Muscle of leg (tissue), 3 donors: ENCODE measurements at regions not wholly inside any gene's neighbourhood (a gene's known extent, or its start where the extent isn't known, plus 50 kb on each side); places are given as distances from the start of the nearest gene placed in this dataset.
"Not testable (repeated sequence)": the region's sequence is repeated elsewhere in the genome, so short reads cannot be mapped to it uniquely, and the experiment has no call there.

Source experiments
- DNase-seq: peaks from one replicate; pipeline ENCODE4 v3.0.0; 2013
- H3K27ac ChIP-seq: one replicate; pipeline ENCODE4 v1.5.1; 2013; ENCODE audit warnings: mild to moderate bottlenecking, low read length, control low read depth
- H3K27me3 ChIP-seq: one replicate; pipeline ENCODE4 v1.6.1; 2013; ENCODE audit warnings: low read length; ENCODE audit not compliant: control insufficient read depth, insufficient read depth
- H3K36me3 ChIP-seq: one replicate; pipeline ENCODE4 v1.6.1; 2013; ENCODE audit warnings: low read length; ENCODE audit not compliant: control insufficient read depth, insufficient read depth
- H3K4me1 ChIP-seq: one replicate; pipeline ENCODE4 v1.6.1; 2013; ENCODE audit warnings: low read length; ENCODE audit not compliant: control insufficient read depth, insufficient read depth
- H3K4me3 ChIP-seq: one replicate; pipeline ENCODE4 v1.5.1; 2013; ENCODE audit warnings: low read length, control low read depth
- H3K9me3 ChIP-seq: replicated peaks from 2 replicates; pipeline ENCODE4 v1.6.1; 2013; ENCODE audit warnings: low read depth, low read length; ENCODE audit not compliant: control insufficient read depth
- WGBS: methylation state at CpG from one replicate; pipeline ENCODE4 v1.1.5; 2013; ENCODE audit warnings: missing lambda C conversion rate; ENCODE audit not compliant: insufficient coverage; 5-methylcytosine and 5-hydroxymethylcytosine counted together

DNA sequence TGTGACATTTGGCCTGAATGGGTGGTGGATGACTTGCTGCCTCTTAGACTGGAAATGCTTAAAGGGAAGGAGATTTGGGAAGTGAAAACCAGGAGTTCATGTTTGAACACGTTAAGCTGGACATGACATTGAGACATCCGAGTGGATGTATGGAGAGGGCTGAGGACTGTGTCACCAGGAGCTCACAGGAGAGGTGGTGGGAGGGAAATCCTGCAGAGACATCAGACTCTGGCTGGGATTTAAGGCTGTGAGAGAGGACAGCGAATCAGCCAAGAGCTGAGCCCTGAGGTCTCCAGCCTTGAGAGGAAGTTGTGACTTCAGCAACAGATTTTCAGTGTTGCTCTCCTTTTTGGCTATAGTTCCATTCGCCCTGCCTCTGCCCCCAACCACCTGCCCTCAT, 432.5 kb upstream of the SPATA31A3 start:
- not testable (repeated sequence) for H3K4me3 ChIP-seq, H3K27ac ChIP-seq, DNase-seq, H3K36me3 ChIP-seq, H3K4me1 ChIP-seq, H3K27me3 ChIP-seq, H3K9me3 ChIP-seq
- WGBS: no CpG with 5 or more reads among the region's 4 CpGs

DNA sequence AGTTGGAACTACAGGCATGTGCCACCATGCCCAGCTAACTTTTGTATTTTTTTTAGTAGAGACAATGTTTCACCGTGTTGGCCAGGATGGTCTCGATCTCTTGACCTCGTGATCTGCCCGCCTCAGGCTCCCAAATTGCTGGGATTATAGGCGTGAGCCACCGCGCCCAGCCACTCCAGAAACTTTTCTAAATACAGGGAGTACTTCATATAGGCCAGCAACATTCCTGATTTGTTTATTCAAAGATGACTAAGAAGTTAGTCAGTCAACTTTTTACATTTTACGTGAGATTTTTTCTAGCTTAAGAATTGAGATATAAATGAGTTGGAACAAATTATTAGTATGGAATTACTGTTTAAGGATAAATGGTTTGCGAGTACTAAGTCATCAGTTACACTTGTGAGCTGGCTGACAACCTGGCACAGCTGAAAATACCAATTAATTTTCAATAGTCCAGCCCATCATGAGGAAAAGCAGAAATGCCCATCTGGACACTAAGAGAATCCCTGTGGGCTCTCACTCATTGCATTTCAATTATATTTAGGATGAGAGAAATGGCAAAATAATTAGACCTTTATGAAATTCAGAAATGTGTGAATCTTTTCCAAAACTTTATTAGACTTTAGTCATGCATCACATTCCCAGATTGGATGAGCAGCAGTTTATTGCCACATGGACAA, 430.8 kb upstream of the SPATA31A3 start:
- DNase-seq, H3K4me3 ChIP-seq, H3K4me1 ChIP-seq, H3K9me3 ChIP-seq, H3K27ac ChIP-seq, H3K27me3 ChIP-seq, H3K36me3 ChIP-seq: not testable (repeated sequence)
- no CpG with 5 or more reads among the region's 9 CpGs for WGBS

DNA sequence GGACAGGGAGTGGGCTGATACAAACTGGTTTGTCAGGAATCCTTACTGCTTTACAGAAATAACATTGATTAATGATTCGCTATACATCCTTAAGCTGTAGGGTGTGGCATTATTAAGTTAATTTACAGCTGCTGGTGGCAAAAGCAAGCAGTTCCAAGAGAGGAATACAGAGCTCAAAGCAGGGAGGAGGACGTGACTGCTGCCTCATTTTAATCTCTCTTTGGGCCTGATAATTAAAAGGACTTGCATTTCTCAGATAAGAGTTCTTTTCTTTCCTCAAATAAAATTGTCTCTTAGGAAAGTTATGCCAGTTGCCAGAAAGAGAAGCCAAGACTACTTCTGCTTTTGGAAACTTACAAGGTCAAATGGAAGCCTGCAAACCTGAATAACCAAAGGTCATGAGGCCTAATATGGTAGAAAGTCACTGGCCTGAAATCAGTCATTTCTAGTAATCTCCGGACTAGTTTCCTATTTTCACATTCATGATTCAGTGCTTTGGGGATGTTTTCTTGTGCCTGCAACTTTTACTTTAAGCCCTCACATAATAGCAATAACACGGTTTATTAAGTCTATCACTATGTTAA, 426.2 kb upstream of the SPATA31A3 start:
- not testable (repeated sequence) for H3K36me3 ChIP-seq, H3K4me3 ChIP-seq, H3K27ac ChIP-seq, H3K9me3 ChIP-seq, H3K27me3 ChIP-seq, H3K4me1 ChIP-seq, DNase-seq
- WGBS: no CpG with 5 or more reads among the region's 4 CpGs

DNA sequence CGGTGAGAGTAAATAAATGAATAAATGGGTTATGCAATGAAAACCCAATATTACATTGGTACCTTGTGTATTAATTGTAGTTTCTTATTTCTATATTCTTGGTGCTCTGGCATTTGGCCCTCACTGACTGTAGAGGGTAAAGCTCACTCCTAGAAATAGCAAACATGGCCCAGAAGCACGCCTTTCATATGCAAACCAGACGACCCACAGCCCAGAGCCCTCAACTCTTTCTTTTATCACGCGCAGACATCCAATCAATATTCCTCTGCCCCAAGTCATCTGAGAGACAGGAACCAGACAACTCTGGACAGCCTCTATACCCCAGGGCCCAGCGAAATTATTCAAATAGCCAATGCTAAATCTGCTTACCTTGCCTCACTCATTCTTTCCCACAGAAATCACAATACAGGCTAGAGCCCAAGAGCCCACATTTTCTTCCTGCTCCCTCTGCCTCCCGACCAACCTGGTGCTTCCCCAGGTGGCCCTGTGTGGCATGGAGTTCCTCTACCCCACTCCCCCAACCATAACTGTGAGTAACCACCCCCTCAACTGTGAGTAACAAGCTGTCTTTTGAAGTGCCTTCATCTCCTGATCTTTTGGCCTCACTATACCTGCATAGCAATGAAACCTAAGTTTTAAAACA, 425.1 kb upstream of the SPATA31A3 start:
- H3K36me3 ChIP-seq, H3K4me3 ChIP-seq, DNase-seq, H3K27me3 ChIP-seq, H3K9me3 ChIP-seq, H3K4me1 ChIP-seq, H3K27ac ChIP-seq: not testable (repeated sequence)
- no CpG with 5 or more reads among the region's 7 CpGs for WGBS

DNA sequence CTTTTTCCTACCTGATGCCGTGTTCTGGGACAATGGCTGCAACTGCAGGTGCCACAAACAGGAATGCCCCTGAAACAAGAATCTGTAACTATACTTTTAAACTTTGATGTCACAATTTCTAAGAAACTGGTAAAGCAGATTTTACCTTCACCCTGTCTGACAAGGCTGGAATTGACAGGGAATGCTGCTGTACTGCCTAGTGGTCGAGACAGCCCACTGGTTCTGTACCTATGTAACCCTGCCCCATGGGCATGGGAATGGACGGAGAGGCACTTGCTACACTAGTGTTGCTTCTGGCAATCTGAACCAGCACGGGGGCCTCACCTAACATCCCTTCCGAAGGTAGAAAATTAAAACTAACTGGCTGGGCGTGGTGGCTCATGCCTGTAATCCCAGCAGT, 424.3 kb upstream of the SPATA31A3 start:
- H3K4me3 ChIP-seq, H3K27ac ChIP-seq, H3K36me3 ChIP-seq, H3K9me3 ChIP-seq, H3K4me1 ChIP-seq, DNase-seq, H3K27me3 ChIP-seq: not testable (repeated sequence)
- no CpG with 5 or more reads among the region's 6 CpGs for WGBS

DNA sequence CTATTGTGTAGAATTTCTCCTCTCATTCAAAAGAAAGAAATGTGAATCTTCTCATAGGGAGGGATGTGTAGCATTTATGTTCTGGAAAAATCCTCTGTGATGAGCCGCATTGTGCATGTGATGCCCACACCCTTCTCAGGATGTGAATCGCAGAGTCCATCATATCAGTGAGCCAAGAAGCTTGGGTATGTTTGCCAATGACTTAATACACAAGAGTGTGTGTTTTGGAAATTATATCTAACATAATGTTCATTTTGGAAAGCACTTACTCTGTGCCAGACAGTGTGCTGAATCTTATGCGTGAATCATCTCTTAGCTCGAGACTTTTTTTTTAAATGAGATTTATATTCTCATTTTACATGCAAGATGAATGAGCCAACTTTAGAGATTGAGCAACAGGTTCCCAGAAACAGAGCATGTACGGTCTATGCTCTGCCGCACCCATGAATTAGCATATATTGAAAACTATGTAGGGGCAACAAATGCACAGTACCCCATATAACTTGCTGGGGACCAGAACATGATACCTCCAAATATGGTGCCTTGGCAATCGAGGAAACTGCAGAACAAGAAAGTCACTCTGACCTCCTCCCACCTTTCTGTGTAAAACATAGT, 418.4 kb upstream of the SPATA31A3 start:
- H3K9me3 ChIP-seq, DNase-seq, H3K27ac ChIP-seq, H3K4me3 ChIP-seq, H3K27me3 ChIP-seq, H3K36me3 ChIP-seq, H3K4me1 ChIP-seq: not testable (repeated sequence)
- WGBS: no CpG with 5 or more reads among the region's 7 CpGs

DNA sequence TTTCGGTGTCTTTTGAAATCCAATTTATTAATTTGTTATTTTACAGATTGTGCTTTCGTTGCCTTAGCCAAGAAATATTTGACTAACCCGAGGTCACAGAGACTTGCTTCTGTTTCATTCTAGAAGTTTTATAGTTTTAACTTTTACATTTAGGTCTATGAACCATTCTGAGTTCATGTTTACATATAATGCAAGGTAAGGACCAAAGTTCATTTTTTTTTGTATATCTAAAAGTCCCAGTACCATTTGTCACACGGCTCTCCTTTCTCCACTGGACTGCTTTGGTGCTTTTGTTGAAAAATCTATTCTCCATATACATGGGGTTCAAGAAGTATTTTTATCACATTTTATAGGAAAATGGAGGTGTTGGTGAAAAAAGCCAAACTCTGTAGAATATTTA, 411.4 kb upstream of the SPATA31A3 start:
- no CpG with 5 or more reads among the region's 4 CpGs for WGBS
- not testable (repeated sequence) for H3K27me3 ChIP-seq, H3K4me1 ChIP-seq, H3K9me3 ChIP-seq, H3K27ac ChIP-seq, DNase-seq, H3K36me3 ChIP-seq, H3K4me3 ChIP-seq

DNA sequence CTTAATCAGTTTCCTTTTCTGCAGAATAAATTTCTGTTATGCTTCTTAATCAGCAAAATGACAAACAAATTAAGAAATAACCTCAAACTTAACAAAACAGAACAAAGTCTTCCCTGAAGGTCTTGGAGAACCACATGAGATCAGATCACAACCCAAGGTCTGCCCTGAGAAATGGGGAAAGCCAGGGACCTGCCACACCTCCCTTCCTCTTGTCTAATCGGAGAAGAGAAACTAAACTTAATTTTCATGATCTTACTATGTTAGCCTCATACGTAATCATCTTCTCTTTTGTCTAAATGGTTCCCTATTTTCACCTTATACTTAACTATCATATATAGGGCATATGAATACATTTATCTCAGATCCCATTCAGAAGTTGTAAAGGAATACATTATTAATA, 405.4 kb upstream of the SPATA31A3 start:
- not testable (repeated sequence) for H3K36me3 ChIP-seq, H3K4me1 ChIP-seq, H3K27ac ChIP-seq, DNase-seq, H3K9me3 ChIP-seq, H3K4me3 ChIP-seq, H3K27me3 ChIP-seq
- WGBS: no CpG with 5 or more reads among the region's 2 CpGs

DNA sequence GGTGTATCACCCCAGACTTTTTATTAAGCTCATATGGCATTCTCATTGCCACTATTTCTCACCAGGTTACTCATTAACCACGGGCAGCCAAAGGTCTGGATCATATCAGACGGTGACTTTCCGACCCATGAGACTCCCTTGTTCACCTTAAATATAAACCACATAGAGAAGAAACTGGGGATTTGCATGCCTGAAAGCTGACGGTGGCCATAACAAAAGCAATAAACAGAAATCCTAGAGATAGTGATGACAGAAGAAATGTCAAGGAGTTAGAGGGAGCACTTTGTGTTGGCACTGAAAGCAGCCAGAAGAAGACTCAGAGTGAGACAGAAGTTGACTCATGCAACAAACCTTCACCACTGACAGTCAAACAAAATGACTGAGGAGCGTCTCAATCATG, 402.4 kb upstream of the SPATA31A3 start:
- H3K27ac ChIP-seq, H3K4me1 ChIP-seq, H3K4me3 ChIP-seq, H3K36me3 ChIP-seq, DNase-seq, H3K9me3 ChIP-seq, H3K27me3 ChIP-seq: not testable (repeated sequence)
- WGBS: no CpG with 5 or more reads among the region's 5 CpGs

DNA sequence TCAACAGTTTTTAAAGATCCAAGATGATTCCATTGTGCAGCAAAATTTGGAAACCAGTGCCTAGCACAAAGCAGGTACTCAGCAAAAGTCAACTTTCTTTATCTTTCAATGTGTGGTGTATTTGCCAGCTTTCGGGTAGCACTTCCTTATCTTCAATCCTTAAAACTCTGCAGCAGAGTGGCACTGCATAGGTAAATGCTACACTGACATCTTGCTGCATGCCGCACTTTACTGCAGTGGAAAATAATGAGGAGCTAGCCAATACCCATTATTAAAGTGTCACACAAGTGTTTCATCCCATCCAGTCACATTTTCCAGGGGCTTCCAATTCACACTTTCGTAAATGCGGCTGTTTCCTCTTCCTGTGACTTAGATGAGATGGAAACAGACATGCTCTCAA, 401.7 kb upstream of the SPATA31A3 start:
- H3K9me3 ChIP-seq, H3K36me3 ChIP-seq, H3K27ac ChIP-seq, H3K4me3 ChIP-seq, H3K4me1 ChIP-seq, DNase-seq, H3K27me3 ChIP-seq: not testable (repeated sequence)
- WGBS: no CpG with 5 or more reads among the region's 4 CpGs
